Testis (tissue), 2 donors: ENCODE measurements at regions not wholly inside any gene's neighbourhood (a gene's known extent, or its start where the extent isn't known, plus 50 kb on each side); places are given as distances from the start of the nearest gene placed in this dataset.

Experiments
- CTCF ChIP-seq, 3 experiments: fragments of 450-650 bp in 2 of 3; fragments of 200-600 bp in 1 of 3; sonication (generic) in 1 of 3; IDR thresholded peaks; one replicate each; pipeline ENCODE4 v1.5.1; 2016 to 2019; ENCODE audit warnings: antibody characterized with exemption in 3 of 3, mild to moderate bottlenecking in 2 of 3, moderate library complexity in 1 of 3
- POLR2A ChIP-seq: fragments of 450-650 bp; IDR thresholded peaks from one replicate; pipeline ENCODE4 v1.6.1; 2017; ENCODE audit warnings: antibody characterized with exemption, mild to moderate bottlenecking, moderate library complexity

- no peak for TF ChIP-seq CTCF (IDR thresholded peaks at IDR 0.05)
- no peak for TF ChIP-seq POLR2A
Measured at GRCh38 chr10:53102424-53102823, 329.8 kb upstream of the MBL2 start.
